OCI-LY1 (cell line): ENCODE measurements at regions not wholly inside any gene's neighbourhood (a gene's known extent, or its start where the extent isn't known, plus 50 kb on each side); places are given as distances from the start of the nearest gene placed in this dataset.

Experiments used
- H2AFZ ChIP-seq: fragments of 200-600 bp; sonication (generic), shearing (Covaris generic); 2 replicates; pipeline ENCODE4 v1.6.0; 2014; ENCODE audit warnings: antibody characterized with exemption, mild to moderate bottlenecking, low read length
- H3F3A ChIP-seq: fragments of 200-600 bp; sonication (generic), shearing (Covaris generic); 2 replicates; pipeline ENCODE4 v1.6.0; 2014; ENCODE audit warnings: mild to moderate bottlenecking, antibody characterized with exemption, low read length, moderate library complexity; ENCODE audit not compliant: insufficient read depth
- H3K27ac ChIP-seq: fragments of 200-600 bp; sonication (generic); 2 replicates; pipeline ENCODE4 v1.5.1; 2014; ENCODE audit warnings: low read length, mixed run types, mild to moderate bottlenecking, low read depth; ENCODE audit not compliant: poor library complexity, severe bottlenecking
- H3K27me3 ChIP-seq: fragments of 200-600 bp; sonication (generic); 2 replicates; pipeline ENCODE4 v1.6.0; 2014; ENCODE audit warnings: antibody characterized with exemption, mild to moderate bottlenecking, low read length, moderate library complexity; ENCODE audit not compliant: insufficient read depth
- H3K36me3 ChIP-seq: fragments of 200-600 bp; sonication (generic); 2 replicates; pipeline ENCODE4 v1.6.1; 2014; ENCODE audit warnings: mild to moderate bottlenecking, antibody characterized with exemption, low read length, moderate library complexity, mixed read lengths; ENCODE audit not compliant: insufficient read depth
- H3K4me1 ChIP-seq: fragments of 200-600 bp; sonication (generic); 2 replicates; pipeline ENCODE4 v1.5.1; 2014; ENCODE audit warnings: mild to moderate bottlenecking, low read length, moderate library complexity; ENCODE audit not compliant: insufficient read depth, severe bottlenecking
- H3K4me2 ChIP-seq: fragments of 200-600 bp; sonication (generic), shearing (Covaris generic); 2 replicates; pipeline ENCODE4 v1.6.1; 2014; ENCODE audit warnings: low read length
- H3K4me3 ChIP-seq: fragments of 200-600 bp; sonication (generic); 2 replicates; pipeline ENCODE4 v1.5.1; 2014; ENCODE audit warnings: low read length, low read depth, mild to moderate bottlenecking, mixed read lengths; ENCODE audit not compliant: poor library complexity, severe bottlenecking
- H3K79me2 ChIP-seq: fragments of 200-600 bp; shearing (Covaris generic); 2 replicates; pipeline ENCODE4 v1.6.1; 2016; ENCODE audit warnings: mixed run types, low read length, mixed read lengths; ENCODE audit not compliant: insufficient read depth
- H3K9ac ChIP-seq: fragments of 200-600 bp; sonication (generic), shearing (Covaris generic); 2 replicates; pipeline ENCODE4 v1.6.1; 2014; ENCODE audit warnings: mild to moderate bottlenecking, low read length, mixed read lengths
- H3K9me2 ChIP-seq: fragments of 200-600 bp; sonication (generic), shearing (Covaris generic); 2 replicates; pipeline ENCODE4 v1.6.1; 2014; ENCODE audit warnings: low read depth, mild to moderate bottlenecking, low read length, mixed read lengths
- H3K9me3 ChIP-seq: fragments of 200-600 bp; shearing (Covaris generic); 2 replicates; pipeline ENCODE4 v1.6.1; 2014; ENCODE audit warnings: low read length, mixed read lengths
- H4K20me1 ChIP-seq: fragments of 200-600 bp; sonication (generic), shearing (Covaris generic); 2 replicates; pipeline ENCODE4 v1.6.0; 2016; ENCODE audit warnings: mild to moderate bottlenecking, low read length; ENCODE audit not compliant: insufficient read depth
- CTCF ChIP-seq: fragments of 200-600 bp; sonication (generic), shearing (Covaris generic); IDR thresholded peaks from 2 replicates; pipeline ENCODE4 v1.5.1; 2017; ENCODE audit warnings: mild to moderate bottlenecking, antibody characterized with exemption, low read length, moderate library complexity, mixed read lengths
- EZH2 ChIP-seq: fragments of 200-600 bp; sonication (generic), shearing (Covaris generic); IDR thresholded peaks from 2 replicates; pipeline ENCODE4 v1.8.0; 2017; ENCODE audit warnings: borderline replicate concordance, mixed run types, mild to moderate bottlenecking, antibody characterized with exemption, low read length, moderate library complexity, mixed read lengths

GRCh38 chr10:56139405-56139804, 221.7 kb downstream of the ZWINT start:
- H3K9ac ChIP-seq, result no peak overlapping the region
- TF ChIP-seq CTCF (no peak), EZH2 (no peak)
- H3K4me2 ChIP-seq, result no peak overlapping the region
- no peaks in the 10 kb centered on the region for H3K27me3 ChIP-seq
- H3K36me3 ChIP-seq, result no peaks in the 10 kb centered on the region
- H3F3A ChIP-seq, result no peaks in the 10 kb centered on the region
- no peak overlapping the region for H3K27ac ChIP-seq
- H2AFZ ChIP-seq, result no peak overlapping the region
- no peaks in the 10 kb centered on the region for H4K20me1 ChIP-seq
- no peaks in the 10 kb centered on the region for H3K9me2 ChIP-seq
- H3K4me3 ChIP-seq, result no peak overlapping the region
- no peaks in the 10 kb centered on the region for H3K79me2 ChIP-seq
- no peaks in the 10 kb centered on the region for H3K4me1 ChIP-seq
- H3K9me3 ChIP-seq, result no peaks in the 10 kb centered on the region

GRCh38 chr10:56135828-56136227, 225.2 kb downstream of the ZWINT start:
- TF ChIP-seq EZH2 (no peak), CTCF (no peak)
- H3F3A ChIP-seq, result no peaks in the 10 kb centered on the region
- no peaks in the 10 kb centered on the region for H3K27me3 ChIP-seq
- H3K9me3 ChIP-seq, result no peaks in the 10 kb centered on the region
- H3K79me2 ChIP-seq, result no peaks in the 10 kb centered on the region
- no peak overlapping the region for H3K4me3 ChIP-seq
- no peak overlapping the region for H3K9ac ChIP-seq
- no peak overlapping the region for H2AFZ ChIP-seq
- no peaks in the 10 kb centered on the region for H3K4me1 ChIP-seq
- no peaks in the 10 kb centered on the region for H4K20me1 ChIP-seq
- H3K27ac ChIP-seq, result no peak overlapping the region
- H3K9me2 ChIP-seq, result no peaks in the 10 kb centered on the region
- H3K36me3 ChIP-seq, result no peaks in the 10 kb centered on the region
- H3K4me2 ChIP-seq, result no peak overlapping the region

- H3K9me3 ChIP-seq, result no peaks in the 10 kb centered on the region
- H3K9ac ChIP-seq, result no peak overlapping the region
- H3K4me3 ChIP-seq, result no peak overlapping the region
- H3K27ac ChIP-seq, result no peak overlapping the region
- no peak for TF ChIP-seq EZH2
- no peak for TF ChIP-seq CTCF
- no peaks in the 10 kb centered on the region for H4K20me1 ChIP-seq
- H3K9me2 ChIP-seq, result no peaks in the 10 kb centered on the region
- H3K36me3 ChIP-seq, result no peaks in the 10 kb centered on the region
- H3K4me1 ChIP-seq, result no peaks in the 10 kb centered on the region
- no peaks in the 10 kb centered on the region for H3K79me2 ChIP-seq
- no peak overlapping the region for H2AFZ ChIP-seq
- no peaks in the 10 kb centered on the region for H3K27me3 ChIP-seq
- H3K4me2 ChIP-seq, result no peak overlapping the region
- H3F3A ChIP-seq, result no peaks in the 10 kb centered on the region
Observed at GRCh38 chr10:56123247-56123646, 237.8 kb downstream of the ZWINT start.
